NCI-H774 (cell line): ENCODE measurements at regions not wholly inside any gene's neighbourhood (a gene's known extent, or its start where the extent isn't known, plus 50 kb on each side); places are given as distances from the start of the nearest gene placed in this dataset.
A peak's percentile ranks its signal among the peaks of the same experiment; 100 is the strongest.

Source experiments
- DNase-seq: peaks from one replicate; lab custom pipeline; 2025; lab: John Stamatoyannopoulos, UW

- no peak for DNase-seq
These were observed 287.0 kb downstream of the ZEB1 start for GRCh38 chr10:31605861-31606525.

- DNase-seq: no peak
These were observed 286.4 kb downstream of the ZEB1 start for GRCh38 chr10:31605426-31605825.

GRCh38 chr10:31604646-31605170, 285.7 kb downstream of the ZEB1 start:
- no peak for DNase-seq

- DNase-seq: no peak
These were observed 285.1 kb downstream of the ZEB1 start for GRCh38 chr10:31604096-31604495.

GRCh38 chr10:31603235-31604087, 284.4 kb downstream of the ZEB1 start:
- DNase-seq: peak; percentile 97

- peak; percentile 75 for DNase-seq
These were observed 283.7 kb downstream of the ZEB1 start for GRCh38 chr10:31602541-31603234.

- DNase-seq: no peak
These were observed 282.1 kb downstream of the ZEB1 start for GRCh38 chr10:31601136-31601535.

- DNase-seq: no peak
These were observed 280.8 kb downstream of the ZEB1 start for GRCh38 chr10:31599626-31600504.

GRCh38 chr10:31596765-31597164, 277.7 kb downstream of the ZEB1 start:
- no peak for DNase-seq

- DNase-seq: no peak
These were observed 277.0 kb downstream of the ZEB1 start for GRCh38 chr10:31595992-31596391.

GRCh38 chr10:31594347-31594873, 275.4 kb downstream of the ZEB1 start:
- no peak for DNase-seq

- DNase-seq: no peak
These were observed 274.1 kb downstream of the ZEB1 start for GRCh38 chr10:31593124-31593523.

- DNase-seq: no peak
These were observed 272.6 kb downstream of the ZEB1 start for GRCh38 chr10:31591569-31591968.

GRCh38 chr10:31590023-31590800, 271.2 kb downstream of the ZEB1 start:
- no peak for DNase-seq

- no peak for DNase-seq
These were observed 268.7 kb downstream of the ZEB1 start for GRCh38 chr10:31587691-31588090.

- DNase-seq: no peak
These were observed 268.0 kb downstream of the ZEB1 start for GRCh38 chr10:31586723-31587638.

GRCh38 chr10:31584876-31585275, 265.9 kb downstream of the ZEB1 start:
- no peak for DNase-seq

GRCh38 chr10:31584098-31584631, 265.1 kb downstream of the ZEB1 start:
- DNase-seq: no peak

- DNase-seq: no peak
These were observed 264.3 kb downstream of the ZEB1 start for GRCh38 chr10:31583293-31583692.
